HepG2 (cell line): ENCODE measurements at regions not wholly inside any gene's neighbourhood (a gene's known extent, or its start where the extent isn't known, plus 50 kb on each side); places are given as distances from the start of the nearest gene placed in this dataset.

Source experiments
- ATAC-seq: fragments of 200-7000 bp; cut with Tn5 transposase; 3 replicates; pipeline ENCODE4 v1.9.1; 2020; ENCODE audit warnings: mild to moderate bottlenecking, moderate library complexity
- BruUV-seq: library from RNA; stranded (reverse); fragments of 400-500 nt; replicated peaks from 2 replicates; lab custom pipeline; 2021; lab: Mats Ljungman, UMichigan
- CTCF ChIA-PET: fragments of 300-600 bp; formaldehyde crosslinking; extraction: SDS; loops from one replicate; lab custom pipeline; 2021; ENCODE audit warnings: low total read pairs, inconsistent platforms, low intra/inter-chr PET ratio; lab: Yijun Ruan, JAX
- POLR2A ChIA-PET: fragments of 350-600 bp; sonication (Branson Sonifier 250); formaldehyde crosslinking; loops from one replicate; lab custom pipeline; 2020; ENCODE audit warnings: antibody characterized with exemption, inconsistent platforms; lab: Yijun Ruan, JAX
- DNase-seq: peaks from one replicate; pipeline ENCODE4 v3.0.0-alpha.2; 2015; ENCODE audit warnings: low spot score
- FAIRE-seq: peaks from 3 replicates; lab custom pipeline; 2011; peaks lifted over from hg19 to GRCh38; lab: Jason Lieb, UNC
- H2AFZ ChIP-seq: one replicate; pipeline ENCODE4 v1.6.1; 2011; ENCODE audit warnings: low read length, inconsistent platforms
- H3K27ac ChIP-seq: fragments of 300-600 bp; 3 replicates; pipeline ENCODE4 v1.8.0; 2011; ENCODE audit warnings: mixed run types, mild to moderate bottlenecking, mixed read lengths, low read length, inconsistent platforms; ENCODE audit not compliant: insufficient read depth; ENCODE audit errors: extremely low read length
- H3K27me3 ChIP-seq, 2 experiments: fragments of 200-600 bp in 1 of 2; 2 replicates in 1 of 2; 3 replicates in 1 of 2; pipeline versions ENCODE4 v1.6.0 to v1.8.0; 2011; ENCODE audit warnings: low read length in 2 of 2, mild to moderate bottlenecking in 2 of 2, moderate library complexity in 2 of 2, inconsistent platforms in 1 of 2; ENCODE audit not compliant: insufficient read depth in 2 of 2, control insufficient read depth in 1 of 2
- H3K36me3 ChIP-seq, 2 experiments: fragments of 200-600 bp in 1 of 2; replicated peaks in 1 of 2; 2 replicates in 1 of 2; 3 replicates in 1 of 2; pipeline versions ENCODE4 v1.5.1 to v1.8.0; 2011; ENCODE audit warnings: low read length in 2 of 2, inconsistent platforms in 1 of 2; ENCODE audit not compliant: insufficient read depth in 2 of 2, control insufficient read depth in 1 of 2
- H3K4me1 ChIP-seq: 2 replicates; pipeline ENCODE4 v1.5.1; 2012; ENCODE audit warnings: low read length, inconsistent platforms; ENCODE audit not compliant: insufficient read depth
- H3K4me2 ChIP-seq: 2 replicates; pipeline ENCODE4 v1.6.0; 2011; ENCODE audit warnings: low read depth, low read length, inconsistent platforms
- H3K4me3 ChIP-seq, 3 experiments: fragments of 200-600 bp in 1 of 3; sonication (generic), shearing (Covaris generic) in 1 of 3; replicated peaks in 1 of 3; 2 replicates each; pipeline ENCODE4 v1.5.1; 2011 to 2016; ENCODE audit warnings: low read length in 3 of 3, inconsistent platforms in 2 of 3, low read depth in 2 of 3, mild to moderate bottlenecking in 2 of 3, control low read depth in 1 of 3, mixed read lengths in 1 of 3; ENCODE audit not compliant: insufficient read depth in 1 of 3
- H3K79me2 ChIP-seq: one replicate; pipeline ENCODE4 v1.6.1; 2011; ENCODE audit warnings: low read length, inconsistent platforms; ENCODE audit not compliant: insufficient read depth
- H3K9ac ChIP-seq: 2 replicates; pipeline ENCODE4 v1.6.0; 2011; ENCODE audit warnings: mild to moderate bottlenecking, low read depth, low read length, inconsistent platforms; ENCODE audit not compliant: insufficient read depth
- H3K9me3 ChIP-seq: 2 replicates; pipeline ENCODE4 v1.5.1; 2012; ENCODE audit warnings: mild to moderate bottlenecking, low read length
- H4K20me1 ChIP-seq: 2 replicates; pipeline ENCODE4 v1.6.0; 2011; ENCODE audit warnings: inconsistent platforms, mild to moderate bottlenecking, low read length, moderate library complexity; ENCODE audit not compliant: insufficient read depth
- ERF ChIP-seq: IDR thresholded peaks from 2 replicates; pipeline ENCODE4 v1.6.1; 2018; ENCODE audit warnings: missing biosample characterization, missing genetic modification reagents
- MAX ChIP-seq: IDR thresholded peaks from 2 replicates; pipeline ENCODE4 v1.6.1; 2012; ENCODE audit warnings: inconsistent platforms
- NCOA2 ChIP-seq: sonication (generic); formaldehyde crosslinking; IDR thresholded peaks from 2 replicates; pipeline ENCODE4 v1.8.0; 2022; ENCODE audit warnings: inconsistent platforms
- NFE2 ChIP-seq: sonication (generic); formaldehyde crosslinking; IDR thresholded peaks from 2 replicates; pipeline ENCODE4 v1.4.0; 2020; ENCODE audit warnings: missing genetic modification reagents
- NPAS2 ChIP-seq: sonication (generic); formaldehyde crosslinking; IDR thresholded peaks from 2 replicates; pipeline ENCODE4 v1.8.0; 2022; ENCODE audit warnings: mild to moderate bottlenecking, missing genetic modification reagents, borderline replicate concordance
- POGZ ChIP-seq: sonication (generic); formaldehyde crosslinking; IDR thresholded peaks from 2 replicates; pipeline ENCODE4 v1.4.0; 2020; ENCODE audit warnings: mild to moderate bottlenecking, missing genetic modification reagents
- SIX4 ChIP-seq: sonication (generic); formaldehyde crosslinking; IDR thresholded peaks from 2 replicates; pipeline ENCODE4 v1.4.0; 2020; ENCODE audit warnings: missing genetic modification reagents
- ZNF350 ChIP-seq: sonication (generic); formaldehyde crosslinking; IDR thresholded peaks from 2 replicates; pipeline ENCODE4 v1.4.0; 2020; ENCODE audit warnings: mild to moderate bottlenecking, low read depth, missing genetic modification reagents, borderline replicate concordance
- ZNF354B ChIP-seq: sonication (generic); formaldehyde crosslinking; IDR thresholded peaks from 2 replicates; pipeline ENCODE4 v1.8.0; 2022; ENCODE audit warnings: mild to moderate bottlenecking, missing genetic modification reagents
- ZNF512 ChIP-seq: sonication (generic); formaldehyde crosslinking; IDR thresholded peaks from 2 replicates; pipeline ENCODE4 v1.4.0; 2020; ENCODE audit warnings: mild to moderate bottlenecking, missing genetic modification reagents
- ZNF713 ChIP-seq: sonication (generic); formaldehyde crosslinking; IDR thresholded peaks from 2 replicates; pipeline ENCODE4 v1.4.0; 2020; ENCODE audit warnings: mild to moderate bottlenecking, missing genetic modification reagents
- WGBS: methylation state at CpG from one replicate; pipeline ENCODE4 v1.1.6; 2017; ENCODE audit warnings: low lambda C conversion rate; 5-methylcytosine and 5-hydroxymethylcytosine counted together
- in situ Hi-C: cut with HindIII; loops from 2 replicates; pipeline ENCODE4 v1.10.0; 2017; ENCODE audit warnings: low pct_unique_long_range_greater_than_20kb; ENCODE audit not compliant: extremely low pct_ligation_motif_present
- intact Hi-C: fragments of 100-400 bp; cut with micrococcal nuclease; formaldehyde crosslinking; loops from one replicate; pipeline ENCODE4 v1.10.0; 2022; ENCODE audit not compliant: unreplicated experiment

GRCh38 chr6:109897025-109897424, 81.1 kb upstream of the GPR6 start (continued):
- no peak for TF ChIP-seq ZNF350 (CRISPR knock-in tag)
- TF ChIP-seq MAX: no peak
- TF ChIP-seq POGZ (CRISPR knock-in tag): no peak
- no peak for TF ChIP-seq NPAS2 (CRISPR knock-in tag)
- TF ChIP-seq SIX4 (CRISPR knock-in tag): no peak
- no peak for TF ChIP-seq ZNF713 (CRISPR knock-in tag)
- TF ChIP-seq ERF (CRISPR knock-in tag): no peak
- no peak for TF ChIP-seq ZNF512 (CRISPR knock-in tag)
- no peak for TF ChIP-seq NCOA2 (CRISPR knock-in tag)
- no peak for TF ChIP-seq ZNF354B

GRCh38 chr6:109897561-109898080, 80.5 kb upstream of the GPR6 start:
- Histone ChIP-seq H3K4me3 (no peak overlapping the region), H3K9ac (no peak overlapping the region), H3K36me3 (no peaks in the 10 kb centered on the region), H3K9me3 (no peaks in the 10 kb centered on the region), H2AFZ (no peak overlapping the region), H3K27me3 (peaks cover 0 to 3% of the 10 kb centered on the region in 2 experiments; a peak in 3 of 5 replicates), H3K4me2 (no peak overlapping the region), H3K27ac (no peak overlapping the region)
- DNase-seq (no peak), FAIRE-seq (no peak), ATAC-seq (no peak)
- ChIA-PET CTCF (no interaction called here), POLR2A (no interaction called here)
- no peak for TF ChIP-seq NFE2 (CRISPR knock-in tag)
- TF ChIP-seq, all 625 proteins: peak for 0
- H3K4me1 ChIP-seq: no peaks in the 10 kb centered on the region
- no peaks in the 10 kb centered on the region for H3K79me2 ChIP-seq
- intact Hi-C loops (no loop called here), in situ Hi-C loops (loop anchor here (10.0 kb wide), 1 partner anchor 147 kb away; no protein-coding TSS in a partner anchor)
- no peaks in the 10 kb centered on the region for H4K20me1 ChIP-seq
- 0% methylated on average over 2 of the region's 2 CpGs for WGBS
- BruUV-seq: no TSS peak
